ENCODE measurements at regions not wholly inside any gene's neighbourhood (a gene's known extent, or its start where the extent isn't known, plus 50 kb on each side); places are given as distances from the start of the nearest gene placed in this dataset.
A peak's percentile ranks its signal among the peaks of the same experiment; 100 is the strongest.
"Not testable (repeated sequence)": the region's sequence is repeated elsewhere in the genome, so short reads cannot be mapped to it uniquely, and the experiment has no call there.

DNA sequence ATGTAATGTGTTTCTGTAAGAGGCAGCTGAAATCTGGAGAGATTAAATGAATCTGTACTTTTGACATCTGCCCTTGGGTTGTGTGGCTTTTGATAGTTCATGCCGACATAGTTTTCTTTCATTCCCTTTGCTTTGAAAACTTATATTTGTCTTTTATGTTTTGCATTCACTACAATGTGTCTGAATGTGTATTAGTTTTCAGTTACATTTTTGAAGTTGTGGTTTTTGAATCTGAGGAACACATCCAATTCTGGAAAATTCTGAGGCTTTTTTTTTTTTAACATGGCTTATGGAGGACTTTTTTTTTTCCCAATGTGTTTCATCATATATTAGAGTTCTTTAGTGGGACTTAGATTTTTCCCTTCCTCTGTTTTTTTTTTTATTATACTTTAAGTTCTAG is 683.7 kb upstream of the SOX9 start:
- DNase-seq (ENCODE audit: low read depth) = peak; percentile 15

DNA sequence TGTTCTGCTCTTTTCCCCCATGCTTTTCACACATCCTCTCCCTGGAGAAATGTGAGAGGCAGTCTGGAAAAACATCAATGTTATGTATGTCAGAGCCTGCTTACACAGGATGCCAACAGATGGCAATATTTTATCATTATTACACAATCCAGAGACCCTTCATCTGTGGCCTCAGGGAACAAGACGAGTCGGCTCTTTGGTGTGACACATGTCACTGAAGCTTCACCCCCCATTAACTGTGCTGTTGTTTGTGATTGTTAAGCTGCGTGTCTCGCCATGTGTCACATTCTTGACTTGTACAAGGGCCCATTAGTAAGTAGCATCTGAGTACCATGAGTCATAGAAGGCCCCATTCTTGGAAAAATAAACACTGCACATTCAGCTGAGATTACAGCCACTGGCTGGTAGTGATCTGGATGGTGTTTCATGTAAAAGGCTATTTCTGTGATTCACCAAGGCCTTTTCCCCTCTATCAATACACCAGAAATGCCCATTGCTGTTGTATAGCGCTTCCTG is 682.1 kb upstream of the SOX9 start:
- DNase-seq (ENCODE audit: low read depth) = peak; percentile 98

DNA sequence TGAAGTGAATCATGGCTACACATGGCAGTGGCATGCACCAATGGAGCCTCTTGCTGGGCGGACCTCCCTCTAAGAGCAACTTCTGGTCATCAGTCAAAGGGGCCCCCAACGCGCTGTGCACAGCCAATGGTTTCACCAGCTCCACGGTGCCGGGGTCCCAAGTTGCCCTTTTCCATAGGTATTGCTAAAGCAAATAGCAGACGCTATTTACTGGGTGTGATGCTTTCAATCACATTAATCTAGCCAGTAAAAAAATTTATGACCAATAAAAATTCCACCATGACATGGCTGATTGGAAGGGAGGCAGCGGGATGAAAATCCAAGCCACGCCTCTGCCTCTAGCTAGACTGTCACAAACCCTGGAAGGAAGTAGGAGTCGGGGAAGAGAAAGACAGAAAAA is 680.3 kb upstream of the SOX9 start:
- peak; percentile 56 for DNase-seq (ENCODE audit: low read depth)

DNA sequence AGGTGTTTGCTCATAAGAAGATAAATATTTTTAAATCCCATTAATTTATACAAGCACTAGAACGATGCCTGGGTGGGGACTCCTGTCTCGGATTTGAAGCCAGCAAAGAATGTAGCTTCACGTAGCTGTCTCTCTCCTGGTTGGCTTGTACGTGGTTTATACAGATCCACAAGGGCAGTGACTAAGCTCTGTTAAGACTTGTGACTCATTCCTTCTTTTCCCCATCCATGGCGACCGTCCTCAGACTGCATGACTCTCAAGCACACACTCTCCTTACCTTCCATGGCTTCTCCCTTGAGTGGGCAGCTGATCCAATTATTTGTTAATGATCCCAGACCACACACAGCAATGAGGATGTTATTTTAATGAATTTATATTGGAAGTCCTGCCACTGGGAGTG is 679.7 kb upstream of the SOX9 start:
- peak; percentile 93 for DNase-seq (ENCODE audit: low read depth)

DNA sequence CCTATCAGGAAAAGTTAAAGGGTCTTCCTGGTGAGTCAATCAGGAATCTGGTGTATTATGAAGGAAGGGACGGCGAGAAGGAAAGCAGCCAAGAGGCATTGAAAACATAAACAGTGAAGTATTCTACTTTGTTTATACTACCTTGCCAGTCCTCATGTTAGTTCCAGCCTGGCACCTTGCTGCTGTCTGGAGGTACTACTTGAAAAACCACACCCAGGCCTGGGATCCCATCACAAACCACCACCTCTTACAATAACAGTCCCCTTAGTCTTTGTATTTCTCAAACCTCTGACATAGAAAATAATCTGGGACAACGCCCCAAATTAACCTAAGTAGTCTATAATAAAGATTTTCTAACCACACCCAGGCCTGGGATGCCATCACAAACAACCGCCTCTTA is 676.7 kb upstream of the SOX9 start:
- no peak for DNase-seq (ENCODE audit: low read depth)

DNA sequence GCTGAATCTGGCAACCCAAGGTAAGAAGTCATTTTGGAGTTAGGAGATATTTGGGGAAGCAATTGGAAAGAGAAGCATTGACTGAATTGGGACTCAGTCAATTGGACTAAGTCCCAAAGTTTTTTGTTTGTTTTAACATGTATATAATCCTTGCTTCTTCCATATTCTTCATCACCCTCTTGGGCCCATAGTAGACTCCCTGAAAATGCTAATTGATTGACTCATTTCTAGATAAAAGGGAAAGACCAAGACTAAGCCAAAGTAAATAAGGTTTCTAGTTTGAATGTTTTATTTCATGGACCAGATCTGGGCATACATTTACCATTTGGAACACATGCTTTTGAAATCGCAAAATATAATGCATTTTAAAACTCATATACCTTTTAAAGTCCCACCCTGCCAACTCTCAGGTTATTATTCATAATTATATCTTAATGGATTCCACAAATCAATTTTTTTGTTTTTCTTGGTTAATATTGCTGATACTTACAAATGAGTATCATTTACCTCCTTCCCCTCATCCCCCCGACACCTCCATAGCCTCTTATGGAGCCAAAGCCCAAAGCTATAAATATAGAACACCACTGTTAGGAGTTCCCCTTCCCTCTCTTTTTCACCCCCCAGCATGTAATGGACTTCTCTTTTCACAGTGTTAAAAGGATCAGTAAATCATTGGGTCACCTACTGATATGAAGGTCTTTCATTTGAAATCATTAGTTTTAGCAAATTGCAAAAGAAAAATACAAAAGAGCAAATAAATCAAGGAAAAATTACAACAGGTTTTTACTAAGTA is 674.0 kb upstream of the SOX9 start:
- no peak for DNase-seq (ENCODE audit: low read depth)

DNA sequence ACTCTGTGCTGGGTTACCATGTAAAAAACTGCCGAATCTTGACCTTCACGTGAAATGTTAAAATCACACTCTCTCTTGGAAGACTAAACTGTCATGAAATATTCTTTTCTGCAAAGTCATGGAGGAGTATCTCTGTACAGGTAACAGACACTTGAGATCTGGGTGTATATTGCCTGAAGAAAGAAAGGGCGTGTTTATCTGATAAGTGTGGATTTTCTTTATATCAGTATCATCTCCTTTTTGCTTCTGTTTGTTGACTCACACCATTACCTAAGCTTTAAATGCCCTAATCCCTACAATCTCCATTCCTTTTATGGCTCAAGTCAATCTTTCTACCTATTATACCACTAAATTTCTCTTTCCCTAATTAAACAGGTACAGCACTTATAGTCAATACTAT is 673.2 kb upstream of the SOX9 start:
- no peak for DNase-seq (ENCODE audit: low read depth)

DNA sequence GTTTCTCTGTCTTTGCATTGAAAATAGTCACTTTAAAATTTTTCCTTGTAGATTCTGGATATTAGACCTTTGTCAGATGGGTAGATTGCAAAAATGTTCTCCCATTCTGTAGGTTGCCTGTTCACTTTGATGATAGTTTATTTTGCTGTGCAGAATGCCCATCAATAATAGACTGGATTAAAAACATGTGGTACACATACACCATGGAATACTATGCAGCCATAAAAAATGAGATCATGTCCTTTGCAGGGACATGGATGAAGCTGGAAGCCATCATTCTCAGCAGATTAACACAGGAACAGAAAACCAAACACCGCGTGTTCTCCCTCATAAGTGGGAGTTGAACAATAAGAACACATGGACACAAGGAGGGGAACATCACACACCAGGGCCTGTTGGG is 670.2 kb upstream of the SOX9 start:
- not testable (repeated sequence) for DNase-seq (ENCODE audit: low read depth)

DNA sequence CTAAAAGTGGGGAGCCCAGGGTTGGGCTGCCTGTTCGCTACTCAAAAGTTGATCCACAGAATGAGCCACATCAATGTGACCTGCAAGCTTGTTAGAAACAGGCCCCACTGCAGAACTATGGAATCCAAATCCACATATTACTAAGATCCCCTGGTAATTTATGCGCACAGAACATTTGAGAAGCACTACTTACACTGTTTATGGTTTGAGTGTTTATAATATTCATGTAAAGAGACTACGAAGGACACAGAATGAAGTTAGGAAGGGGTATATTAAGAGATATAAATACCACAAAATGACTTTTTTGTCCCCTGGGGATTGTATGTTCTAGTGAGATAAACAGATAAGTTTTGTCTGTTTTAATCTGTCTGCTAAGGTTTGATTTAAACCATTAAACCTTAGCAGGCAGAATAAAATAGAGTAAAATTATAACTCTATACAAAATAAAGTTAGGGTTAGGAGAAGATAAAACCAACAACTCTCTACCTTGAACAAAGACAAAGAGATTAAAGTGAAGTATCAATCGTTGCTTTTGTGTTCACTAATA is 666.9 kb upstream of the SOX9 start:
- no peak for DNase-seq (ENCODE audit: low read depth)

DNA sequence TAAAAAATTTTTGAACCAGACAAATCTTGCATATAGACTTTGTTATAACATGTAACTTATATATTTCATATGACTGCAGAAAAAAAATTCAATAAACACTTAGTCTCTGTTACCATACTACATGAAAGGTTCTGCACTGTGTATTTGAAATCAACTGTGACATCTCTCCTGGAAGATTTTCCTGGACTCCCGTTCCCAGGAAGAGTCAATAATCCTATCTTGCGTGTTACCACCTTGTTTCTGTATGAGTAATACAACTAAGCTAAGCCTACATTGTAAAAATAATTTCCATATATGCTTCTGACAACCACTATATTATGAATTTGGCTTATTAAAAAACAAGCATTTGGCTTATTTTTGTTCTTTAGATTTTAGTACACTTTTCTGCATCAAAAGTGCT is 665.6 kb upstream of the SOX9 start:
- DNase-seq (ENCODE audit: low read depth) = no peak

DNA sequence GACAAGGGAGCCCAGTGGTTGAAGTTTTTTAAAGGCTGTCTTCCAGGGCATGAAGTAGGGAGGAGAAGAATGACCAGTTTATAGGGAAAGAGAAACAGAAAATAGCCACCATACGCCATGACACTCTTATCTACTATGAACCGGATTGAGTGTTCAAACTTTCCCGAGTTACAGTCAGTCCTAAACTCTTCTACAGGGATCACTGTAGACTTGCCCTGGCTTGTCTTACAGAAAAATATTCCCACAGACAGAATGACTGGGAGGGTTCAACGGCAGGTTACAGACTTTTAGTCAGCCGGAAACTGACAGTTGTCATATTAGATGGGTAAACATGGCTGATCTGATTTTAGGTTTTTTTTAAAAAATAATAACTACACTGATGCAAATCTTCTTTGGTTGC is 662.5 kb upstream of the SOX9 start:
- DNase-seq (ENCODE audit: low read depth) = no peak

DNA sequence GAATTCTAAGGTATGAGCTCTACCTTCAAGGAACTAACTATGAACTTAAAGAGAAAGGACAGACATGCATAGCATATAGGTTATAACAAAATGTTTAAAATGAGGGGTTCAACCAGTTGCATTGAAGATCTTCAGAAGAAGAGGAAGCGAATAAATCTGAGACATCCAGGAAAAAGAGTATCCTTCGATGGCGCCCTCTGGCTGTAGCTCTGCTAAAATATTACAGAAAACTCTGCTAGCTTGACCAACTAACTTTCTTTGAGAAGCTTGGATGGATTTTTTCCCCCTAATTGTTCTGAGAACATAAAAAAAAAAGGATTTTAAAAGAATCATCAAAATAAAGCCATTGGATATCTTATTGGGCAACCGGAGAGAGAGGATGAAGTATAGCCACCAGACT is 659.9 kb upstream of the SOX9 start:
- peak; percentile 55 for DNase-seq (ENCODE audit: low read depth)

DNA sequence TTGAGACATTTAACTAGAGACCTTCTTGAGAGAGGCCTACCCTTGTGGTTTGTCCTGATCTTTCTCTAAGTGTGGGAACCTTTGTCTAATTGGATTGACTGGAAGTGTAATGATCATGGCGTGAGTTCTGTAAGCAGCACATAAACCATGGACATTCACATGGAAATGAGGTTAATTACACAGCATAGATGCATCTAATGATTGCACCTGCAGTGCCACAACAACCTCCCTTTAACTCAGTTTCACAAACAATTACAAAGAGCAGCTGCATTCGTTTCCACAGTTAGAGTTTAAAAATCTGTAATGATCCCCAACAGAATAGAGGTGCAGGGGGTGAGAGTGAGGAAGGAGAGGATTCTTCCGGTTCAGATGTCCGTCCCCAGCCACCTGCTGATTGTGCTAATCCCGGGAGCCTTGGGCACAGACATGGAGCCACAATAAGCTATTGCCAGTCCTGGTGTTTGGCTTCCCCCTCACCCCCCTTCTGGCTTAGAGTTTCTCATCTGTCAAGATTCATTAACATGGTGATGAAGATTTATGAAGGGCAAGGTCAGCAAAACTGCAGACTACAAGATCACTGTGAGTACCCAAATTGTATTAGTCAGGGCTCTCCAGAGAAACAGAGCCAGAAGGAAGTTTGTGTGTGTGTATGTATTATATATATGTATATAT is 659.2 kb upstream of the SOX9 start:
- no peak for DNase-seq (ENCODE audit: low read depth)

DNA sequence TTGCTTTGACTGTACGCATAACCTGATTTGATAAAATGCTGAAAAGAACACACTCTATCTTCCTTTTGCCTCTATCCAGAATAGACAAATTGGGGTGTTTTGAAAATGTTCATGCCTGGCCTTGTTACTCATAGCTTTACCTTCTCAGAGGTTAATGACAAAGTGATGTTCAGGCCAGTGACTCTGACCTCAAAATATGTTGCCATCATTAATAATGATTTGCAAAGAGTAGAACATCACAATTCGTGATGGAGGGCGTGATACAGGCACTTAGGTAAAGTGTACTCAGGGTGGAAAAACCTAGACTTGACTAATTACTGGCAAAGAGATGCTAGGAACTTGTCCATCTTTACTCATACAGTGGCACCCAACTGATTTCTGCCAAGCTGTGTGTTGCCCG is 656.6 kb upstream of the SOX9 start:
- DNase-seq (ENCODE audit: low read depth) = no peak

DNA sequence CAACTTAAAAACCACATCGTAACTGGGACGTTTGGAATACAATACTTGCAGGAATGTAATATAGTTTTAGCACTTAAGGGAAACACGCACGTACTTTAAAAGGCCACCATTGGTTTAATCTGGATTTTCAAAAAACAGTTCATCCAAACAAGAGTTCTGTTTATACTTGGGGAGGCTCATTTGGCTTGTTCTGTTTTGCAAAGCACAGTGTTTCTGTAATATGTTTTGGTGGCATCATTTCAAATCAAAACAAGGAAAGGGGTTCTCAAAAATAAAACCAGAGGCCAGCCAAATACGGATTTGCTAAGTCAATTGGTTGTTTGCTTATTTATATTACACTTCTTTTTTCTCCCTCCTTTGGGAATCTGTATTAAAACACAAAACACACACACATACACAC is 656.1 kb upstream of the SOX9 start:
- no peak for DNase-seq (ENCODE audit: low read depth)

DNA sequence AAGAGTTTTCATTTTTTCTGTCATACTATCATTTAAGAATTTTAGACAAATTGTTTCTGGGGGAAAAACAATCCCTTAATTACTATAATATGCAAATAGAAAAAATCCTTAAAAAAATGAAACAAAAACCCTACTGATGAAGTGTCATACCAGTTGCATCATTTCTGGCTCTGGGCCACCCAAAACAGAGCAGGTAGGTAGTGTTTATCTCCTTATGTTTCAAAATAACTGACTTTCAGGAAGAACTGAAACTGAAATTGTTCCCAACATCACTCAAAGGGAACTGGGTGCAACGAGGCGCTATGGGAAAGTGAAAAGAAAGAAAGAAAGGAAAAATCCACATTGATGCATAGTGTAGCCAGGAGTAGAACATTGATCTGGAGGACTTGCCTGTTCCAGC is 653.1 kb upstream of the SOX9 start:
- DNase-seq (ENCODE audit: low read depth) = no peak

DNA sequence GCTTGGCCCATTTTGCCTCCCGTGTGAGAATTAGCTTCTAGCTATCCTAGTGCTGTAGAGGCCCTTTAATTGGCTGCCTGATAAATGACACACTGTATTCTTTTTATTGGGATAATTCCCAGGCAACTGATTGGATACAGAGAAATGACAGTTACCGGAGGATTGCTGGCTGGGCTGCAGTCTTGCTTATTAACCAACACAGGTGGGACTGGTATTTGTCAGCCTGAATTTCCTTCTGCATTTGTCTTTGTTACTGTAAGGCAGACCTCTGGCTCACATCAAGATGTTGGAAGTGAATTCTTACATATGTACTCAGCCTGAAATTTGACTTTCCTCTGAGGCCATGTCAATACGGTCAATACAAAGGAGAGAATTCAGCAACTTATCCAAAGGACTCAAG is 650.8 kb upstream of the SOX9 start:
- DNase-seq (ENCODE audit: low read depth) = no peak

DNA sequence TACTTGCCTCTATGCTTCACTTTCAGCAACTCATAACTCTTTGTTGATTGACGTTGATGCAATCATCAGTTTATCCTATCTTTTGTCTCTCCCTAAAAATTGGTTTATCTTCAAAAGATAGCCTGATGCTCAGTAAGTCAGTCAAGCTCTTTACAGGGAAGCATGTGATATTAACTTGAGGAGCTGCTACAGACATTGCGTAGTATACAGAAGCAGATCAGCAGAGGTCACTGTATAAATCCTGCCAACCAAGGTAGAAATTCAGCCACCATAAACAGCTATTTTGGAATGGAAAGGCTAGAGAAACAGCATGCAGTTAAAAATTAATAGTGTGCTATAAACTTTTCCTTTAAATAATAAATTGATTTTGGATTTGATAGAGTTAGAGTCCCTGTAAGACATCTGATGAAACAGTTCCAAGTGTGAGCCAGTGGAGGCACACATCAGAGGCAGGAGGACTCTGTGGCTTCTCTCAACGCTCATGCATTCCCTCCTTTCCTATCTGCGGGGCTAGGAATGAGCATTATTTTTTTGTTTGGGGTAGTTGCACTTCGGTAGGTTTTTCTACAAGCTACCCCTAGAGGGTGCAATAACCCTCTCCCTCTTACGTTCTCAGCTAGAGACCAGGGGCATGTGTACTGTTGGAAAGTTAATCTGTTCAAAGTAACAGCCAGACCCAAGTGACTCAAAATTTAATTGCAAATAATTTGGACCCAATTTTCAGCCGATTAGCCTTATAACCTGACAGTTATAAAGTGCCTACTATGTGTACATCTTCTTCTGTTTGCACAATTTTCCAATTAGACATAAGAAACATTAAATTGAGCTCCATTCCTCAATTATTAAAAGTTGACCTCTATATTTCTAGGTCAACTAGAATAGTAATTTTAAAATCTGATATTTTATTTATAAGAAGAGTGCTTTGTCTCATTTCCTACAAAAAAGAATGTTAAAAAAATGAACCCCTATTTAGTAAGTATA is 647.7 kb upstream of the SOX9 start:
- DNase-seq (ENCODE audit: low read depth) = peak; percentile 64

DNA sequence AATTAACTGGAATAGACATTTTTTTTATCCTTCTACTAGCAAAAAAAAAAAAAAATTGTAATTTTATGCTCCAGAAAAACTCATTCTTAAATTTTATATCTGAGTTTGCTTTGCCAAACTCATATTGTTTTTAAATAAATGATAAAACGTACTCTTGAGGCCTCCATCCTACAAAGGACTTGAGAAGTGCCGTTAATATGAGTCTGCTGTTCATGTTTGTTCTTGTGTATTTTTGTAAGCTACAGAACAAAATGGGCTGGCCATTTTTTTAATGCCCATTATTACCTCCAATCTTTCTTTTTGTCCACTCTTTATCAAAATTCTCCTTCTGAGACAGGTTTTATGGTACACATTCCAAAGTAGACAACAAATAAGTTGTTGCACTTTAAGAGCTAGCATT is 643.5 kb upstream of the SOX9 start:
- DNase-seq (ENCODE audit: low read depth) = no peak

DNA sequence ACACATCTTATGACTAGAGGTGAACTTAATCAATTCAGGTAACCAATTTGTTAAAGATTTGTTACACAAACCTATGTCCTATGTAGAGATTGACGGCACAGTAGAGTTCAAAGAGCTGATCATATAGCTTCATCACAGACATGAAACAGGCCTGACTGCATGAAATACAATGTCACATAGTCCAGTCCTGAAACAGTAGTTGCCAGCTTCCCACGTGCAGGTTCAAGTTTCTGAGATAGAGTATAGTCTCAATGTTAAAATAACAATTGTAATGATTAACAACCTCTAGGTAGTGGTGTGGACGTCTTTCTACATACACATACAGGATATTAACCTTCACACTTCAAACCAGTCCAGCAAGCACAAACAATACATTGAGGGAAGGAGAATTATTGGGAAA is 640.7 kb upstream of the SOX9 start:
- no peak for DNase-seq (ENCODE audit: low read depth)

DNA sequence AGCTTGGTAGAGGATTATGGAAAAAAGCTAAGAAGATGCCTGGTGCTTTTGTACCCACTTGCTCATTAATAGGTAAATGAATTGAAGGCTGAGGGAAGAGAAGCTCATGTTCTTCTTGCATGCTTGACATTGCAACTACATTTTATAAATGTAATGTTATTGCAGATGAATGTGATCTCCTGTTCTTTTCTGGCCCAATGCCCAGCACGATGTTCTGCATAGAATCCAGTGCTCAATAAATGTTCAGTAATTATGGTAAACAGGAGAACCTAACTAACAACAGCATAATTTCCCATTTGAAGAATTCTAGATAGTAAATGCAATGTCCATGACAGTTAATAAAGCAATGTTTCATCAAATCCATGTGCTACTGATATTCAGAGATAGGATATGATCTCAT is 638.2 kb upstream of the SOX9 start:
- no peak for DNase-seq (ENCODE audit: low read depth)

DNA sequence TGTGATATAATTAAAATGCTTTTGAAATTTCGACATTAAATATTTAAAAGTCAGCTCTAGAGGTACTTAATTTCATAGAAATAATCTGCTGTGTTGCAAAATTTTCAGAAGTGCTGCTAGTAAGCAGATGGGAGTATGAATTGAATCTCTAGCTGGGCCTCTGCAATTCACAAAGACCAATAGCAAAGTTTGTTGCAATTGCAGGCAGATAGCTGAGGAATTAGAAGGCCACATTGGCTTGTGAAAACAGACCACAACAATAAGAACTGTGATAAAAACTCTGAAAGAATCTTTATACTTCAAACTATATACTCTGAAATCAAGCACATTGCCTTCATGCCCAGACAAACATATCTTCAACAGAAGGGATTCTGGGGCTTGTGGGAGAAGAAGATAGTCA is 636.3 kb upstream of the SOX9 start:
- no peak for DNase-seq (ENCODE audit: low read depth)

Measured in EH (cell line).